Loucy (cell line): ENCODE measurements at regions not wholly inside any gene's neighbourhood (a gene's known extent, or its start where the extent isn't known, plus 50 kb on each side); places are given as distances from the start of the nearest gene placed in this dataset.

Experiments used
- H2AFZ ChIP-seq: fragments of 200-600 bp; sonication (generic); 2 replicates; pipeline ENCODE4 v1.6.0; 2016; ENCODE audit warnings: antibody characterized with exemption, mild to moderate bottlenecking, low read length, moderate library complexity
- H3F3A ChIP-seq: fragments of 200-600 bp; 2 replicates; pipeline ENCODE4 v1.6.0; 2016; ENCODE audit warnings: antibody characterized with exemption, low read depth, mild to moderate bottlenecking
- H3K27me3 ChIP-seq: fragments of 200-600 bp; sonication (generic); 2 replicates; pipeline ENCODE4 v1.6.1; 2014; ENCODE audit warnings: low read length, mild to moderate bottlenecking; ENCODE audit not compliant: insufficient read depth, poor library complexity, severe bottlenecking
- H3K36me3 ChIP-seq: fragments of 200-600 bp; sonication (generic); 2 replicates; pipeline ENCODE4 v1.6.1; 2016; ENCODE audit warnings: low read length; ENCODE audit not compliant: insufficient read depth
- H3K4me1 ChIP-seq: fragments of 200-600 bp; sonication (generic); 2 replicates; pipeline ENCODE4 v1.5.1; 2014; ENCODE audit warnings: low read length, mild to moderate bottlenecking; ENCODE audit not compliant: insufficient read depth, poor library complexity, severe bottlenecking
- H3K4me2 ChIP-seq: fragments of 200-600 bp; sonication (generic); 2 replicates; pipeline ENCODE4 v1.6.0; 2014; ENCODE audit warnings: antibody characterized with exemption, low read length, low read depth, mild to moderate bottlenecking; ENCODE audit not compliant: poor library complexity, severe bottlenecking
- H3K4me3 ChIP-seq: fragments of 200-600 bp; sonication (generic); 2 replicates; pipeline ENCODE4 v1.5.1; 2014; ENCODE audit warnings: low read length, mild to moderate bottlenecking, mixed read lengths; ENCODE audit not compliant: poor library complexity, severe bottlenecking
- H3K79me2 ChIP-seq: fragments of 200-600 bp; sonication (generic); 2 replicates; pipeline ENCODE4 v1.6.1; 2014; ENCODE audit warnings: low read length; ENCODE audit not compliant: insufficient read depth
- H3K9ac ChIP-seq: fragments of 200-600 bp; sonication (generic); 2 replicates; pipeline ENCODE4 v1.6.0; 2014; ENCODE audit warnings: mild to moderate bottlenecking, low read depth, low read length, moderate library complexity; ENCODE audit not compliant: poor library complexity, severe bottlenecking
- H3K9me2 ChIP-seq: fragments of 200-600 bp; sonication (generic); replicated peaks from 2 replicates; pipeline ENCODE4 v1.6.1; 2016; ENCODE audit warnings: low read depth, low read length, mixed read lengths
- H3K9me3 ChIP-seq: fragments of 200-600 bp; sonication (generic); 2 replicates; pipeline ENCODE4 v1.6.1; 2014; ENCODE audit warnings: mild to moderate bottlenecking, antibody characterized with exemption, low read length, low read depth; ENCODE audit not compliant: insufficient read depth
- H4K20me1 ChIP-seq: fragments of 200-600 bp; sonication (generic); 2 replicates; pipeline ENCODE4 v1.6.0; 2014; ENCODE audit warnings: antibody characterized with exemption, low read length, mild to moderate bottlenecking; ENCODE audit not compliant: insufficient read depth, poor library complexity, severe bottlenecking
- CTCF ChIP-seq: fragments of 200-600 bp; sonication (generic); conservative IDR thresholded peaks from 2 replicates; pipeline ENCODE4 v1.5.1; 2014; ENCODE audit warnings: mild to moderate bottlenecking, antibody characterized with exemption, low read length
- EZH2phosphoT487 ChIP-seq: fragments of 200-600 bp; IDR thresholded peaks from 2 replicates; pipeline ENCODE4 v1.6.1; 2018; ENCODE audit warnings: antibody characterized with exemption, mild to moderate bottlenecking, moderate library complexity, borderline replicate concordance

DNA sequence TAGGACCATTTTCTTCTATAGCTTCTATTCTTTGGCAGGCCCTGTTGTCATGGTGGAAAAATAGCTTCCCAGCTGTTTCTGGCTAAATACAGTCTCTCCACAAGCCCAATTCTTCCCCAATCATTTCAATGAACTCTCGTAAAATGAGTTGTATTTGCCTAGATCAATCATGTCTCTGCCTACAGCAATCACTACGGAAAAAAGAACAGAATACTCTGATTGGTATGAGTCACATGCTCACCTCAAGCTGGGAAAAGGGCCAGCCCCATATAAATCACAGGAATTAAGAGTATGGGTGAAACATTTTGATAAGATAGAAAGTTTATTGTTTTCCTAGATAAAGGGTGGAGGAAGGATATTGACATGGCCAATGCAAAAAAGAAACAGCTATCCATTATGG, 711.4 kb downstream of the EFNA5 start:
- Histone ChIP-seq H3K9me2 (no peaks in the 10 kb centered on the region), H3K4me2 (no peak overlapping the region), H3K4me1 (no peaks in the 10 kb centered on the region), H3K9me3 (no peaks in the 10 kb centered on the region), H3K4me3 (no peak overlapping the region), H3K9ac (no peak overlapping the region), H3K27me3 (no peaks in the 10 kb centered on the region), H3K79me2 (no peaks in the 10 kb centered on the region), H3K36me3 (no peaks in the 10 kb centered on the region), H3F3A (no peaks in the 10 kb centered on the region), H4K20me1 (no peaks in the 10 kb centered on the region), H2AFZ (no peak overlapping the region)
- TF ChIP-seq EZH2phosphoT487 (no peak), CTCF (no peak)

DNA sequence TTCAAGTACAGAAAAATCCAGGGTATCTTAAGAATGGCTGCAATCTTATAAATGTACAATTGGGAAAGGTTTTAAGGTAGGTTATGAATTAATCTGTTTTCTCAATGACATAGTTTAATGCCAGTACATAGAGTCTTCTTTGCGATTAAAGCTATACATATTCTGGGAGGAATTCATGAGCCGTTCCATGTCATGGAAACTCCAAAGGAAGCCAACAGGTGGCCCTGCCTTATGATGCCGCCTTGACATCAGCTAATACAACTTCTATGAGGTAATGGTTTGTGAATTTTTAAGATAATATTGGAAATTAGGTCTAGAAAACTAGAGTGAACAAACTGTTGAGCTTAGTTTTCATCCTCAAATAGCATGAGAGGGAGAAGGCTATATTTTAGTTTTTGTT, 713.4 kb downstream of the EFNA5 start:
- Histone ChIP-seq H3K9me2 (no peaks in the 10 kb centered on the region), H2AFZ (no peak overlapping the region), H3K79me2 (no peaks in the 10 kb centered on the region), H3K4me3 (no peak overlapping the region), H3K4me1 (no peaks in the 10 kb centered on the region), H3K4me2 (no peak overlapping the region), H3K9ac (no peak overlapping the region), H3K36me3 (no peaks in the 10 kb centered on the region), H4K20me1 (no peaks in the 10 kb centered on the region), H3K27me3 (no peaks in the 10 kb centered on the region), H3K9me3 (no peaks in the 10 kb centered on the region), H3F3A (no peaks in the 10 kb centered on the region)
- TF ChIP-seq EZH2phosphoT487 (no peak), CTCF (no peak)

DNA sequence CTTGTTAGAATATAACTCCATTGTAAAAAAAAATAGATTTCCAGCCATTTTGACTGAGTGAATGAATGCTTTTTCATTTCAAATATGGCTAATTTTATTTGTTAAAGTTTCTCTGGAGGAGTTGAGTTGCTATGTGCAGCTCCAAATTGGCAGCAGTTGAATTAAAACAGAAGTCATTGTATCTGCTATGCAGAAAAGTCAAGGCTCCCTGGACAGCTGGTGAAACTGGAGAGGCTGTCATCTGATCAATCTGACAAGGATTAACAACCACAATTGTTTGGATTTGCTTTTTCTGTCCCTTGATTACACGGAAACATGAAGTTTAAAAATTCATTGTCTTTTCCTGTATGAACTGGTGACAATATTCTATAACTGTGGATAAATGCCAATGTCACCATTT, 713.9 kb downstream of the EFNA5 start:
- Histone ChIP-seq H3K9me3 (no peaks in the 10 kb centered on the region), H3K4me1 (no peaks in the 10 kb centered on the region), H3K4me3 (no peak overlapping the region), H3K79me2 (no peaks in the 10 kb centered on the region), H3K27me3 (no peaks in the 10 kb centered on the region), H2AFZ (no peak overlapping the region), H3K9ac (no peak overlapping the region), H3F3A (no peaks in the 10 kb centered on the region), H4K20me1 (no peaks in the 10 kb centered on the region), H3K4me2 (no peak overlapping the region), H3K36me3 (no peaks in the 10 kb centered on the region), H3K9me2 (no peaks in the 10 kb centered on the region)
- TF ChIP-seq CTCF, result no peak
